AG04449 (cell line): ENCODE measurements at regions not wholly inside any gene's neighbourhood (a gene's known extent, or its start where the extent isn't known, plus 50 kb on each side); places are given as distances from the start of the nearest gene placed in this dataset.
"Not testable (repeated sequence)": the region's sequence is repeated elsewhere in the genome, so short reads cannot be mapped to it uniquely, and the experiment has no call there.

Source experiments
- CTCF ChIA-PET: fragments of 350-600 bp; formaldehyde crosslinking; extraction: SDS; loops from one replicate; lab custom pipeline; 2021; ENCODE audit warnings: antibody characterized with exemption; lab: Yijun Ruan, JAX
- POLR2A ChIA-PET: fragments of 400-600, 350-600 bp; formaldehyde crosslinking; extraction: SDS; loops from one replicate; lab custom pipeline; 2020; ENCODE audit warnings: antibody characterized with exemption, inconsistent platforms; lab: Yijun Ruan, JAX
- DNase-seq: peaks from one replicate; pipeline ENCODE4 v3.0.0-alpha.2; 2010; ENCODE audit warnings: low read depth, low spot score
- H3K4me3 ChIP-seq: 2 replicates; pipeline ENCODE4 v1.5.1; 2011; ENCODE audit warnings: low read depth, mild to moderate bottlenecking, control low read depth, low read length
- TF ChIP-seq, protein P1 (sequence below): IDR thresholded peaks from one replicate; pipeline ENCODE4 v1.5.1; 2011; ENCODE audit warnings: mild to moderate bottlenecking, moderate library complexity, low read length, control low read depth, inconsistent platforms; ENCODE audit not compliant: insufficient read depth; ENCODE audit errors: missing control alignments

DNA sequence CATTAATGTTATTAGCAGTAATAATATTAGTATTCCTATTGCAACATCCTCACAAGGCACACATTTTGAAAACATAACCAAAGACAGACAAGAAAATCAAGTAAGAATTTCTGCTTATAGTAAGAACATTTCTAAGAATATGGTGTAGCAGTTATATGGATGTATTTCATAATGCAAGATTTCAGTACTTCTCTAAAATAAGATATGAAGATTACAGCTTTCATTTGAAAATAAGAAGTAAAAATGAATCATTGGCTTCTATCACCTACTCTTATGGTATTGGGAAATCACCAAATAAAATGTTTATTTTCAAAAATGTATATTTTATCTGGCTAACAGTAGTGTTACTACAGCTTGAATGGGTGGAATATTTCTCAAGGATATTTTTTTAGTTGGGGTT lies 103.8 kb upstream of the USP25 start:
- ChIA-PET POLR2A (no interaction called here), CTCF (no interaction called here)
- DNase-seq, result no peak
- TF ChIP-seq, protein P1, sequence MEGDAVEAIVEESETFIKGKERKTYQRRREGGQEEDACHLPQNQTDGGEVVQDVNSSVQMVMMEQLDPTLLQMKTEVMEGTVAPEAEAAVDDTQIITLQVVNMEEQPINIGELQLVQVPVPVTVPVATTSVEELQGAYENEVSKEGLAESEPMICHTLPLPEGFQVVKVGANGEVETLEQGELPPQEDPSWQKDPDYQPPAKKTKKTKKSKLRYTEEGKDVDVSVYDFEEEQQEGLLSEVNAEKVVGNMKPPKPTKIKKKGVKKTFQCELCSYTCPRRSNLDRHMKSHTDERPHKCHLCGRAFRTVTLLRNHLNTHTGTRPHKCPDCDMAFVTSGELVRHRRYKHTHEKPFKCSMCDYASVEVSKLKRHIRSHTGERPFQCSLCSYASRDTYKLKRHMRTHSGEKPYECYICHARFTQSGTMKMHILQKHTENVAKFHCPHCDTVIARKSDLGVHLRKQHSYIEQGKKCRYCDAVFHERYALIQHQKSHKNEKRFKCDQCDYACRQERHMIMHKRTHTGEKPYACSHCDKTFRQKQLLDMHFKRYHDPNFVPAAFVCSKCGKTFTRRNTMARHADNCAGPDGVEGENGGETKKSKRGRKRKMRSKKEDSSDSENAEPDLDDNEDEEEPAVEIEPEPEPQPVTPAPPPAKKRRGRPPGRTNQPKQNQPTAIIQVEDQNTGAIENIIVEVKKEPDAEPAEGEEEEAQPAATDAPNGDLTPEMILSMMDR, result no peak
- H3K4me3 ChIP-seq, result no peak overlapping the region

DNA sequence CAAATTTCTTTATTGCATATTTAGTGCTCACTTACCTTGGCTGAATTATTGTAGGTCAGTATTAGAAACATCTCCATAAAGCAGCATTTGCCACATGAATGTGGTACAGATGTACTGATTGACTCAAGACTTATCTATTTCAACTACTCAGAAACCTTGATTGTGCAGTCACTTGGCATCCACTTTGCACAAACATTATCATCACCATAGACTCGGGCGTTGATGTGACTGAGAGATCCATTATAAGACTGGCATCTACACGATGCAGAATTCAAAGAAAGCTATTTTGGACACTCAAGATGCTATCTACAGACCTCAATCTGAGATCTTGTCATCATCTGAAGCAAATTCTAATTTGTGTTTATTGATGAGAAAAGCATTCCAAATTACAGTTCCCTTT lies 102.8 kb upstream of the USP25 start:
- DNase-seq, result no peak
- H3K4me3 ChIP-seq, result no peak overlapping the region
- TF ChIP-seq, protein P1, result no peak
- CTCF ChIA-PET, result no interaction called here
- POLR2A ChIA-PET, result no interaction called here

DNA sequence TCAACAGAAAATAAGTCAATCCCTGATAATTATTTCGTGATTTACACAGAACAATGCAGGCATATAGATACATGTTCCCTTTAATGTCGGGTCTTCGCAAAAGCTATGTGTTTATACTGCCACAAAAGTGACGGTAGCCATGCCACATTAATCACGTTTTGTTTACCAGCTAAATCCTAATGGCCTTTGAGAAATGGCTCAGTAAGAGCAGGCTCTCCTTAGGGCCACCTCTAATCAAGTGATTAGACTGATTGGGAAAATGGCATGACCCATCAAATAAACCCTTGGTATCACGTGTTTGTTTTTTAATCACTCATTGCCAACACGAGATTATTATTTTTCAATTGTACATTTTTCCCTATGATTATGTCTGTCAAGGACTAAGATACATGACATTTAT lies 102.0 kb upstream of the USP25 start:
- POLR2A ChIA-PET, result no interaction called here
- TF ChIP-seq, protein P1, result no peak
- CTCF ChIA-PET, result no interaction called here

DNA sequence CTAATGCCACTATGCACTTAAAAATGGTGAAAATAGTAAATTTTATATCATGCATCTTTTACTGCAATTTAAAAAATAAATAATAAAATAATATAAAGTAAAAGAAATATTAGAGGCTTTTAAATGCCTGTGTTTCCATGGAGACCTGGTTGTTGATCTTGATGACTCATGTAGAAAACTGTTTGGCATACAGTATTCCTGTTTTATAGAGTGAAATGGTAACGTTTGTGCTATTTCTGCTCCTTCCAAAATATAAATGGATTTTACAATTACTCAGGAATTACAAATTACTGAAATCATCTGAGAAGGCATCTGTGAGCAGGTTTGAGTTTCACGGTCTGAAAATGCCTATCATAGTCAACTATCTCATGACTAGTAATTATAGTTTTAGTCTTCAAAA lies 98.4 kb upstream of the USP25 start:
- no peak overlapping the region for H3K4me3 ChIP-seq
- peak; percentile 26 for DNase-seq
- TF ChIP-seq, protein P1, result no peak
- CTCF ChIA-PET, result no interaction called here
- POLR2A ChIA-PET, result no interaction called here

More for the DNA sequence above, 102.0 kb upstream of the USP25 start:
- DNase-seq, result no peak
- H3K4me3 ChIP-seq, result no peak overlapping the region

DNA sequence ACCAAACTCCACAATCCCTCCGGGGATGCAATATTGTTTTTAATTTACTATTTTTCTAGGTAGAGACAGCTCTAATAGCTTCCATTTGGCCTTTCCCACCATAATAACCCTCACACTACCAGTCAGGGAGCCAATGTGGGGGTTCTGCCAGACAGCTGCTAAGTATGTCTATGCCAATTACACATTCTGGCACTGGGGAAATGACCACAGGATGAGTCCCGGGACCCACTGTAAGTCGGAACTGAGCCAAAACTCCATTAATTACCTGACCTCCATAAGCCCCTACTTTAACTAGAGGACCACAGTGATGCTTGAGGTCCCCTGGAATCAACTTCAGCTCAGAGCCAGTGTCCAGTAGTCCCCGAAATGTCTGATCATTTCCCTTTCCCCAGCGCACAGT lies 95.2 kb upstream of the USP25 start:
- H3K4me3 ChIP-seq, POLR2A ChIA-PET, CTCF ChIA-PET, DNase-seq: not testable (repeated sequence)

DNA sequence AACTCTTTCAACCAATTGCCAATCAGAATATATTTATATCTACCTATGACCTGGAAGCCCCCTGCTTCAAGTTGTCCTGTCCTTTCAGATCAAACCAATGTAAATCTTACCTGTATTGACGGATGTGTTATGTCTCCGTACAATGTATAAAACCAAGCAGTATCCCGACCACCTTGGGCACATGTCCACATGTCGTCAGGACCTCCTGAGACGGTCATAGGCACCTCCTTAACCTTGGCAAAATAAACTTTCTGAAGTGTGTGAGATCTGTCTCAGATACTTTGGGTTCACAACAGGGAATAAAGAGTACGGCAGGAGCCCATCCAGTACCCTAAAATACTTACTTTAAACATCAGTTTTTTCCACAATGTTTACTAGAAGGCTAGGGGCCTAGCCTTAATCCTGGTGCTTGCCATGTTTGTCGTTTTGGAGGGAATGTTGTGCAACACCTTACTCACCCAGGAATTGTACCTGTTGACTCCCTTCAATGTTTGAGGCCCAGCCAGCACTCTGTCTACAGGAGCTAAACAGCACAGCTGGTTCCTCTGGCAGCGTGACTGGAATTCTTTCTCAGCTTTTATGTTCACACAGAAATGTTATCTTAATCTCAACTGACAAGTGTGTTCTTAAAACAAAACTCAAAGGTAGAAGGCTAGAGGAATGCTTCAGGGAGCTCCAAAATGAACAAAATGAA lies 90.8 kb upstream of the USP25 start:
- CTCF ChIA-PET, result no interaction called here
- TF ChIP-seq, protein P1, result no peak
- DNase-seq, result no peak
- POLR2A ChIA-PET, result no interaction called here
- no peak overlapping the region for H3K4me3 ChIP-seq

DNA sequence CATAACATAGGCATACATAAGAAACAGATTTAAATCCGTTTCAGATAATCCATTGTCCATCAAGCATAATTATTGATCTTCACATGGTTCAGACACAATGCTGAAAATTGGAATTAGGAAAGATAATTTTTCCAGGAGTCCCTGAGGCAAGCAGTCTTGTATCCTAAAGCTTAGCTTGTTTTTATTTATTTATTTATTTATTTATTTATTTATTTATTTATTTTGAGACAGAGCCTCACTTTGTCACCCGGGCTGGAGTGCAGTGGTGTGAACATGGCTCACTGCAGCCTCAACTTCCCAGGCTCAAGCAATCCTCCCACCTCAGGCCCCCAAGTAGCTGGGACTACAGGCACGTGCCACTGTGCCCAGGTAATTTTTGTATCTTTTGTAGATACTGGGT lies 89.7 kb upstream of the USP25 start:
- CTCF ChIA-PET, DNase-seq, H3K4me3 ChIP-seq, POLR2A ChIA-PET: not testable (repeated sequence)
